ENCODE measurements at regions not wholly inside any gene's neighbourhood (a gene's known extent, or its start where the extent isn't known, plus 50 kb on each side); places are given as distances from the start of the nearest gene placed in this dataset.

- ATAC-seq (peak; percentile 30 to 89 (median 75)), DNase-seq (no peak)
- intact Hi-C loops (cut with DNase I) = no loop called here
- peaks cover 0 to 5% (median 0%) of the 10 kb centered on the region in 12 donors for H3K9me3 ChIP-seq
- no peaks in the 10 kb centered on the region for H3K36me3 ChIP-seq
- no peaks in the 10 kb centered on the region for H3K27me3 ChIP-seq
- WGBS, 4 donors = 48 to 61% (median 52%) methylated on average over 2 of the region's 2 CpGs
- H3K4me3 ChIP-seq = no peak overlapping the region
- peaks cover 0 to 12% (median 0%) of the 10 kb centered on the region in 12 donors for H3K4me1 ChIP-seq
- no peak for TF ChIP-seq CTCF (IDR thresholded peaks at IDR 0.05)
- peak overlapping the region in 5 of 12 donors; percentile 6 to 23 (median 18) for H3K27ac ChIP-seq
Measured at GRCh38 chr16:64880994-64881393, 240.9 kb downstream of the CDH11 start.

- peaks cover 0 to 5% (median 0%) of the 10 kb centered on the region in 12 donors for H3K9me3 ChIP-seq
- DNase-seq (no peak), ATAC-seq (peak in 1 of 4 donors; percentile 13)
- H3K27ac ChIP-seq = peak overlapping the region in 2 of 12 donors; percentile 11 to 12
- peaks cover 0 to 12% (median 0%) of the 10 kb centered on the region in 12 donors for H3K4me1 ChIP-seq
- no peaks in the 10 kb centered on the region for H3K27me3 ChIP-seq
- WGBS, 4 donors = 72 to 86% (median 84%) methylated on average over 3 of the region's 3 CpGs
- TF ChIP-seq CTCF (IDR thresholded peaks at IDR 0.05) = no peak
- no peak for TF ChIP-seq POLR2A (IDR thresholded peaks at IDR 0.05)
- no peak overlapping the region for H3K4me3 ChIP-seq
- intact Hi-C loops (cut with DNase I) = no loop called here
- no peaks in the 10 kb centered on the region for H3K36me3 ChIP-seq
Measured at GRCh38 chr16:64880006-64880405, 241.9 kb downstream of the CDH11 start.

GRCh38 chr16:64878940-64879339 is 242.9 kb downstream of the CDH11 start:
- TF ChIP-seq CTCF (IDR thresholded peaks at IDR 0.05) = no peak
- no peak for TF ChIP-seq POLR2A (IDR thresholded peaks at IDR 0.05)
- 67 to 72% (median 70%) methylated on average over 4 of the region's 4 CpGs for WGBS, 4 donors

GRCh38 chr16:64872101-64872500 is 249.8 kb downstream of the CDH11 start:
- no peak for TF ChIP-seq POLR2A (IDR thresholded peaks at IDR 0.05)
- no peak for TF ChIP-seq CTCF (IDR thresholded peaks at IDR 0.05)
- Histone ChIP-seq H3K27me3 (no peaks in the 10 kb centered on the region), H3K36me3 (no peaks in the 10 kb centered on the region), H3K9me3 (no peaks in the 10 kb centered on the region), H3K4me3 (no peak overlapping the region), H3K27ac (no peak overlapping the region), H3K4me1 (no peaks in the 10 kb centered on the region)
- DNase-seq (no peak), ATAC-seq (no peak)
- intact Hi-C loops (cut with DNase I) = no loop called here
- 91 to 97% (median 96%) methylated on average over 2 of the region's 2 CpGs for WGBS, 4 donors

More at GRCh38 chr16:64878940-64879339, 242.9 kb downstream of the CDH11 start:
- Histone ChIP-seq H3K4me3 (no peak overlapping the region), H3K27ac (no peak overlapping the region), H3K27me3 (no peaks in the 10 kb centered on the region), H3K4me1 (peaks cover 0 to 12% (median 0%) of the 10 kb centered on the region in 12 donors), H3K9me3 (peaks cover 0 to 4% (median 0%) of the 10 kb centered on the region in 12 donors), H3K36me3 (no peaks in the 10 kb centered on the region)
- DNase-seq = no peak
- intact Hi-C loops (cut with DNase I) = no loop called here
- ATAC-seq = no peak
